OCI-LY1 (cell line): ENCODE measurements at regions not wholly inside any gene's neighbourhood (a gene's known extent, or its start where the extent isn't known, plus 50 kb on each side); places are given as distances from the start of the nearest gene placed in this dataset.

ENCODE experiments used
- H2AFZ ChIP-seq: fragments of 200-600 bp; sonication (generic), shearing (Covaris generic); 2 replicates; pipeline ENCODE4 v1.6.0; 2014; ENCODE audit warnings: antibody characterized with exemption, mild to moderate bottlenecking, low read length
- H3F3A ChIP-seq: fragments of 200-600 bp; sonication (generic), shearing (Covaris generic); 2 replicates; pipeline ENCODE4 v1.6.0; 2014; ENCODE audit warnings: mild to moderate bottlenecking, antibody characterized with exemption, low read length, moderate library complexity; ENCODE audit not compliant: insufficient read depth
- H3K27ac ChIP-seq: fragments of 200-600 bp; sonication (generic); 2 replicates; pipeline ENCODE4 v1.5.1; 2014; ENCODE audit warnings: low read length, mixed run types, mild to moderate bottlenecking, low read depth; ENCODE audit not compliant: poor library complexity, severe bottlenecking
- H3K27me3 ChIP-seq: fragments of 200-600 bp; sonication (generic); 2 replicates; pipeline ENCODE4 v1.6.0; 2014; ENCODE audit warnings: antibody characterized with exemption, mild to moderate bottlenecking, low read length, moderate library complexity; ENCODE audit not compliant: insufficient read depth
- H3K36me3 ChIP-seq: fragments of 200-600 bp; sonication (generic); 2 replicates; pipeline ENCODE4 v1.6.1; 2014; ENCODE audit warnings: mild to moderate bottlenecking, antibody characterized with exemption, low read length, moderate library complexity, mixed read lengths; ENCODE audit not compliant: insufficient read depth
- H3K4me1 ChIP-seq: fragments of 200-600 bp; sonication (generic); 2 replicates; pipeline ENCODE4 v1.5.1; 2014; ENCODE audit warnings: mild to moderate bottlenecking, low read length, moderate library complexity; ENCODE audit not compliant: insufficient read depth, severe bottlenecking
- H3K4me2 ChIP-seq: fragments of 200-600 bp; sonication (generic), shearing (Covaris generic); 2 replicates; pipeline ENCODE4 v1.6.1; 2014; ENCODE audit warnings: low read length
- H3K4me3 ChIP-seq: fragments of 200-600 bp; sonication (generic); 2 replicates; pipeline ENCODE4 v1.5.1; 2014; ENCODE audit warnings: low read length, low read depth, mild to moderate bottlenecking, mixed read lengths; ENCODE audit not compliant: poor library complexity, severe bottlenecking
- H3K79me2 ChIP-seq: fragments of 200-600 bp; shearing (Covaris generic); 2 replicates; pipeline ENCODE4 v1.6.1; 2016; ENCODE audit warnings: mixed run types, low read length, mixed read lengths; ENCODE audit not compliant: insufficient read depth
- H3K9ac ChIP-seq: fragments of 200-600 bp; sonication (generic), shearing (Covaris generic); 2 replicates; pipeline ENCODE4 v1.6.1; 2014; ENCODE audit warnings: mild to moderate bottlenecking, low read length, mixed read lengths
- H3K9me2 ChIP-seq: fragments of 200-600 bp; sonication (generic), shearing (Covaris generic); 2 replicates; pipeline ENCODE4 v1.6.1; 2014; ENCODE audit warnings: low read depth, mild to moderate bottlenecking, low read length, mixed read lengths
- H3K9me3 ChIP-seq: fragments of 200-600 bp; shearing (Covaris generic); 2 replicates; pipeline ENCODE4 v1.6.1; 2014; ENCODE audit warnings: low read length, mixed read lengths
- H4K20me1 ChIP-seq: fragments of 200-600 bp; sonication (generic), shearing (Covaris generic); 2 replicates; pipeline ENCODE4 v1.6.0; 2016; ENCODE audit warnings: mild to moderate bottlenecking, low read length; ENCODE audit not compliant: insufficient read depth
- EZH2 ChIP-seq: fragments of 200-600 bp; sonication (generic), shearing (Covaris generic); IDR thresholded peaks from 2 replicates; pipeline ENCODE4 v1.8.0; 2017; ENCODE audit warnings: borderline replicate concordance, mixed run types, mild to moderate bottlenecking, antibody characterized with exemption, low read length, moderate library complexity, mixed read lengths
- TF ChIP-seq, protein P1 (sequence below): fragments of 200-600 bp; sonication (generic), shearing (Covaris generic); IDR thresholded peaks from 2 replicates; pipeline ENCODE4 v1.5.1; 2017; ENCODE audit warnings: mild to moderate bottlenecking, antibody characterized with exemption, low read length, moderate library complexity, mixed read lengths

DNA sequence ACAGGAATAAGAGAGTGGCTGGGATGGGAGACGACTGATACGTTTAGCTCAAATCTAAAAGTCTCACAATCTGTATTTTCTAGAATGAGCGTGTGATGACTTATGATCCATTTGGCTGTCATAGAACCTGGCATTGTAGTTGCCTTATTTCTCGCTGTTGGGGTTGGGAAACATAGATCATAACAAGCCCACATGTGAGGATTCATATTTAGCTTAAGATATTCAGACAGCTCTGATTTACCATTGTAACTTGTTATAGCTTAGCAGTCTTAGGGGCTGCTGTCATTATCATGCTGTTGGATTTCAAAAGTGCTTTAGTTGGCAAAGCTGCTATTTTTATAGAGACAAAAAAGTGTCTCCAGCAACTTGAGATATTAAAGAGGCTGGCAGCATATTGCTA, 871.3 kb downstream of the ZPLD1 start:
- no peaks in the 10 kb centered on the region for H3K36me3 ChIP-seq
- H3K27ac ChIP-seq: no peak overlapping the region
- H3K4me2 ChIP-seq: no peak overlapping the region
- no peaks in the 10 kb centered on the region for H3K79me2 ChIP-seq
- H3K4me3 ChIP-seq: no peak overlapping the region
- no peaks in the 10 kb centered on the region for H4K20me1 ChIP-seq
- no peaks in the 10 kb centered on the region for H3K4me1 ChIP-seq
- no peaks in the 10 kb centered on the region for H3K27me3 ChIP-seq
- H3K9me3 ChIP-seq: no peaks in the 10 kb centered on the region
- H3K9ac ChIP-seq: no peak overlapping the region
- no peaks in the 10 kb centered on the region for H3F3A ChIP-seq
- H2AFZ ChIP-seq: no peak overlapping the region
- no peak for TF ChIP-seq EZH2
- TF ChIP-seq, protein P1, sequence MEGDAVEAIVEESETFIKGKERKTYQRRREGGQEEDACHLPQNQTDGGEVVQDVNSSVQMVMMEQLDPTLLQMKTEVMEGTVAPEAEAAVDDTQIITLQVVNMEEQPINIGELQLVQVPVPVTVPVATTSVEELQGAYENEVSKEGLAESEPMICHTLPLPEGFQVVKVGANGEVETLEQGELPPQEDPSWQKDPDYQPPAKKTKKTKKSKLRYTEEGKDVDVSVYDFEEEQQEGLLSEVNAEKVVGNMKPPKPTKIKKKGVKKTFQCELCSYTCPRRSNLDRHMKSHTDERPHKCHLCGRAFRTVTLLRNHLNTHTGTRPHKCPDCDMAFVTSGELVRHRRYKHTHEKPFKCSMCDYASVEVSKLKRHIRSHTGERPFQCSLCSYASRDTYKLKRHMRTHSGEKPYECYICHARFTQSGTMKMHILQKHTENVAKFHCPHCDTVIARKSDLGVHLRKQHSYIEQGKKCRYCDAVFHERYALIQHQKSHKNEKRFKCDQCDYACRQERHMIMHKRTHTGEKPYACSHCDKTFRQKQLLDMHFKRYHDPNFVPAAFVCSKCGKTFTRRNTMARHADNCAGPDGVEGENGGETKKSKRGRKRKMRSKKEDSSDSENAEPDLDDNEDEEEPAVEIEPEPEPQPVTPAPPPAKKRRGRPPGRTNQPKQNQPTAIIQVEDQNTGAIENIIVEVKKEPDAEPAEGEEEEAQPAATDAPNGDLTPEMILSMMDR: no peak
- no peaks in the 10 kb centered on the region for H3K9me2 ChIP-seq

DNA sequence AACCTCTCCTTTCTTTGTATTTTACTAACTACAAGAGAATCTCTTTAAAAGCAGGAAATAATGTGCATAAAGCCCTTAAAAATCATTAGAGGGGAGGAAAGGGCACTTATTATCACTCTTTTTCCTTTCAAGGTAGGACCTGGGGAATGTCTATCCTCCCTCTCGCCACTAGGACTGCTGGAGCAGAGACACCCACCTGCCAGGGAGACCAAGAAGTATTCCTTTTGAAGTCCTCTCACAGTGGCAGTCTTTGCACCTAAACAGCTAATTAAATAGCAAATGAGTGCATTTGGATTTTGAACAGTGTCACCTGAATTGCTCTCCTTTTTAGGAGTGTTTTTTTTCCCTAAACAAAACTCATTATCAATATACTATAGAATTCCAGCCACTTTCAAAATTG, 874.1 kb downstream of the ZPLD1 start:
- no peak overlapping the region for H3K4me2 ChIP-seq
- H3K4me1 ChIP-seq: no peaks in the 10 kb centered on the region
- H3K79me2 ChIP-seq: no peaks in the 10 kb centered on the region
- H3K9me3 ChIP-seq: no peaks in the 10 kb centered on the region
- no peaks in the 10 kb centered on the region for H3K36me3 ChIP-seq
- no peak for TF ChIP-seq EZH2
- TF ChIP-seq, protein P1: no peak
- no peak overlapping the region for H2AFZ ChIP-seq
- no peak overlapping the region for H3K27ac ChIP-seq
- no peaks in the 10 kb centered on the region for H3K27me3 ChIP-seq
- no peak overlapping the region for H3K9ac ChIP-seq
- H3K4me3 ChIP-seq: no peak overlapping the region
- no peaks in the 10 kb centered on the region for H4K20me1 ChIP-seq
- no peaks in the 10 kb centered on the region for H3K9me2 ChIP-seq
- no peaks in the 10 kb centered on the region for H3F3A ChIP-seq

DNA sequence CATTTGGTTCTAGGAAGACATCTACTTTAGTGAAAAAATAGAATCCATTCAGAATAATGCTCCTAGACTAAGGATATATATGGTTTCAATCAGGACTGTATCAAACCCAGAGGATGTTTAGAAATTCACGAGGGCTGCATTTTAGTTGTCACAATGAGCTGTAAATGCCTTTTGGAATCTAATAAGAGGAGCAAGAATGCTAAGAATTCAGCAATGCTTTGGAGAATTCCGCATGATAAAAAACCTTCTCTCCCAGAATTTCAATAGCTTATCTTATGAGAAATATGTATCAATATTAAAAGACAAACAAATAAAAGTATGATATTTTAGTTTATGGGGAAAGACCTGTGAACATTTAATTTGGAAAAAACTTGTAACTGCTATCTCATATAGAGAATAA, 885.1 kb downstream of the ZPLD1 start:
- Histone ChIP-seq H3K9ac (no peak overlapping the region), H3K79me2 (no peaks in the 10 kb centered on the region), H3K9me2 (no peaks in the 10 kb centered on the region), H3K27ac (no peak overlapping the region), H2AFZ (no peak overlapping the region), H3K4me2 (no peak overlapping the region), H3K4me1 (no peaks in the 10 kb centered on the region), H3K27me3 (no peaks in the 10 kb centered on the region), H3K36me3 (no peaks in the 10 kb centered on the region), H3K4me3 (no peak overlapping the region), H4K20me1 (no peaks in the 10 kb centered on the region), H3F3A (no peaks in the 10 kb centered on the region), H3K9me3 (no peaks in the 10 kb centered on the region)
- no peak for TF ChIP-seq EZH2
- TF ChIP-seq, protein P1: no peak
